ENCODE measurements at regions not wholly inside any gene's neighbourhood (a gene's known extent, or its start where the extent isn't known, plus 50 kb on each side); places are given as distances from the start of the nearest gene placed in this dataset.

GRCh38 chr11:106378513-106379179 is 301.2 kb downstream of the AASDHPPT start:
- no peak overlapping the region for H3K4me3 ChIP-seq
- no peak for DNase-seq (ENCODE audit: low spot score in 2 of 2)
- H3K27me3 ChIP-seq = no peaks in the 10 kb centered on the region
- no peak overlapping the region for H3K27ac ChIP-seq
- no peaks in the 10 kb centered on the region for H3K9me3 ChIP-seq
- H3K36me3 ChIP-seq = no peaks in the 10 kb centered on the region
- no peak for TF ChIP-seq POLR2AphosphoS5 (IDR thresholded peaks at IDR 0.05)
- no peak for TF ChIP-seq POLR2A (IDR thresholded peaks at IDR 0.05)
- TF ChIP-seq, protein P1, sequence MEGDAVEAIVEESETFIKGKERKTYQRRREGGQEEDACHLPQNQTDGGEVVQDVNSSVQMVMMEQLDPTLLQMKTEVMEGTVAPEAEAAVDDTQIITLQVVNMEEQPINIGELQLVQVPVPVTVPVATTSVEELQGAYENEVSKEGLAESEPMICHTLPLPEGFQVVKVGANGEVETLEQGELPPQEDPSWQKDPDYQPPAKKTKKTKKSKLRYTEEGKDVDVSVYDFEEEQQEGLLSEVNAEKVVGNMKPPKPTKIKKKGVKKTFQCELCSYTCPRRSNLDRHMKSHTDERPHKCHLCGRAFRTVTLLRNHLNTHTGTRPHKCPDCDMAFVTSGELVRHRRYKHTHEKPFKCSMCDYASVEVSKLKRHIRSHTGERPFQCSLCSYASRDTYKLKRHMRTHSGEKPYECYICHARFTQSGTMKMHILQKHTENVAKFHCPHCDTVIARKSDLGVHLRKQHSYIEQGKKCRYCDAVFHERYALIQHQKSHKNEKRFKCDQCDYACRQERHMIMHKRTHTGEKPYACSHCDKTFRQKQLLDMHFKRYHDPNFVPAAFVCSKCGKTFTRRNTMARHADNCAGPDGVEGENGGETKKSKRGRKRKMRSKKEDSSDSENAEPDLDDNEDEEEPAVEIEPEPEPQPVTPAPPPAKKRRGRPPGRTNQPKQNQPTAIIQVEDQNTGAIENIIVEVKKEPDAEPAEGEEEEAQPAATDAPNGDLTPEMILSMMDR (IDR thresholded peaks at IDR 0.05) = no peak
- H3K4me1 ChIP-seq = no peaks in the 10 kb centered on the region
- intact Hi-C loops (cut with DNase I; ENCODE audit: low total_unique reads) = no loop called here

DNA sequence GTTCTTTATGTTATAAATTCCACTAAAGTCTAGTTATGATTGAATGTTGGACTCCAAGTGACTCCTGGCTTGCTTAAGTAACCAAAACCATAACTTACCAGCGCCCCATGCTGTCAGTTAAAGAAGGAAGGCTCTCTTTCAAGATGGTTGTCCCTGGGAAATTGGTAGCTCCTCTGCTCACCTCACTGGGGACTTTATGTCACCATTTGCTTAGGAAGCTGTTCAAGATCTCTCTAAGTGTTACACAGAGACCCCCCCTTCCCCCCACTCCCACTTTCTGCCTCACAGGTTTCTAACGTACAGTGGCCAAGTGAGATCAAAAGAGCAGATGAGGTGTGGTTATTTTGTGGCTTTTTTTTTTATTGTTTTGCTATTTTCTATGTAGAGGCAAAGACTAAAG is 301.8 kb downstream of the AASDHPPT start:
- no peak overlapping the region for H3K4me3 ChIP-seq
- H3K36me3 ChIP-seq = no peaks in the 10 kb centered on the region
- H3K9me3 ChIP-seq = no peaks in the 10 kb centered on the region
- no peak for DNase-seq (ENCODE audit: low spot score in 2 of 2)
- H3K27me3 ChIP-seq = no peaks in the 10 kb centered on the region
- intact Hi-C loops (cut with DNase I; ENCODE audit: low total_unique reads) = no loop called here
- H3K27ac ChIP-seq = no peak overlapping the region
- TF ChIP-seq POLR2AphosphoS5 (IDR thresholded peaks at IDR 0.05) (no peak), POLR2A (IDR thresholded peaks at IDR 0.05) (no peak)
- TF ChIP-seq, protein P1 (IDR thresholded peaks at IDR 0.05) = no peak
- no peaks in the 10 kb centered on the region for H3K4me1 ChIP-seq

DNA sequence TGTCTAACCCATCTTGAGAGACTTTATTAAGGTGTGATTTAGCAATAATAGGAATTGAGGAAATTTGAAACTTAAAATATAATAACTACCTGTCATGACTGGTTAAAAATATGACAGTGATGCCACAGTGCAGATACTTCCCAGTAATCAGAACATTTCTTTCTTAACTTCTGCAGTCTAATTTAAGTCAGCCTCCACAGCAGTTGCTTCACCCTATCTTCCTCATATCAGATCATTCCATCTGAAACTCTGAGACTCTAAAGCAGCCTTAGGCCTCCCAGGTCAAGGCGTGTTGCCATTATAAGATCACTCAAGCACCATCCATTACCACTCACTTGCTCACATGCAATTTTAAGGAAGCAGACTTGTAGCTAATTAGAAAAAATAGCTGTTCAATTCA is 302.2 kb downstream of the AASDHPPT start:
- Histone ChIP-seq H3K27me3 (no peaks in the 10 kb centered on the region), H3K36me3 (no peaks in the 10 kb centered on the region), H3K4me1 (no peaks in the 10 kb centered on the region), H3K4me3 (no peak overlapping the region), H3K27ac (no peak overlapping the region), H3K9me3 (no peaks in the 10 kb centered on the region)
- no peak for DNase-seq (ENCODE audit: low spot score in 2 of 2)
- TF ChIP-seq, protein P1 (IDR thresholded peaks at IDR 0.05) = no peak
- TF ChIP-seq POLR2AphosphoS5 (IDR thresholded peaks at IDR 0.05) (no peak), POLR2A (IDR thresholded peaks at IDR 0.05) (no peak)
- intact Hi-C loops (cut with DNase I; ENCODE audit: low total_unique reads) = no loop called here

DNA sequence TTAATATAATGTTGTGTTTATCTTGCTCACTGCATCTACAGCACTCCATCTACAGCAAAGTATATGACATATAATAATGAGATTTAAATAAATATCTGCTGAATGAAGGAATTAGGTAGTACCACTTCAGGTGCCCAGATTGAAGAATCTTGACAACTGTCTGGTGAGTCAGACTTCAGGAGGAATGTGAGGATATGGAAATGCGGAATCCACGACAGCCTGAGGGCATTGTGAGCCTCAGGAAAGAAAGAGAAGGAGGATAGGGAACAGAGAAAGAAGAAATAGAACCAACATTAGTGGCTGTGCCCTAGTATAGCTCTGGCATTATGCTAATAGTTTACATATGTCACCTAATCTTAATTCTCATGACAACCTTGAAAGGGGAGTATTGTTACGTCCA is 304.4 kb downstream of the AASDHPPT start:
- no peak for DNase-seq (ENCODE audit: low spot score in 2 of 2)
- Histone ChIP-seq H3K4me3 (no peak overlapping the region), H3K9me3 (no peaks in the 10 kb centered on the region), H3K27me3 (no peaks in the 10 kb centered on the region), H3K36me3 (no peaks in the 10 kb centered on the region), H3K27ac (no peak overlapping the region), H3K4me1 (no peaks in the 10 kb centered on the region)
- intact Hi-C loops (cut with DNase I; ENCODE audit: low total_unique reads) = no loop called here
- no peak for TF ChIP-seq POLR2A (IDR thresholded peaks at IDR 0.05)
- TF ChIP-seq POLR2AphosphoS5 (IDR thresholded peaks at IDR 0.05) = no peak
- TF ChIP-seq, protein P1 (IDR thresholded peaks at IDR 0.05) = no peak

DNA sequence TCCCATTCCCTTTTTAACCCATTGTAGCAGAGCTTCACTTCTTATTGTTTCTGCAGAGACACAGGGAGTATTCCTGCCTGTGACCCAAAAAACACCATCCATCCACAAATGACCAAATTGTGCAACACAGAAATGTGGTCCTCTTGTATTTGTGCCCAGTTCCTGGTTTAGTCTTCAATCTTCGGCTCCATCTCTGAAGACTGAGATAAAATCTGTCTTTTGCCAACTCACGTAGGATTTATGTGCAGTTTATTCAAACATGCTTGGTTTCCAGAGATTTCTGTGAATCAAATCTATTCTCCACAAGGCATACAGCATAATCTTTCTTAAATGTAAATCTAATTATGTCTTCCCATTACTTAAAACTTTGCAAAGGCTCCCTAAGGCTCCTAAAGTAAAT is 307.0 kb downstream of the AASDHPPT start:
- intact Hi-C loops (cut with DNase I; ENCODE audit: low total_unique reads) = no loop called here
- TF ChIP-seq POLR2A (IDR thresholded peaks at IDR 0.05) (no peak), POLR2AphosphoS5 (IDR thresholded peaks at IDR 0.05) (no peak)
- TF ChIP-seq, protein P1 (IDR thresholded peaks at IDR 0.05) = no peak
- H3K4me1 ChIP-seq = no peaks in the 10 kb centered on the region
- no peaks in the 10 kb centered on the region for H3K9me3 ChIP-seq
- H3K27ac ChIP-seq = no peak overlapping the region
- no peaks in the 10 kb centered on the region for H3K36me3 ChIP-seq
- no peak for DNase-seq (ENCODE audit: low spot score in 2 of 2)
- H3K4me3 ChIP-seq = no peak overlapping the region
- no peaks in the 10 kb centered on the region for H3K27me3 ChIP-seq

Data from breast epithelium (tissue), 4 donors.